Testis (tissue), 2 donors: ENCODE measurements at regions not wholly inside any gene's neighbourhood (a gene's known extent, or its start where the extent isn't known, plus 50 kb on each side); places are given as distances from the start of the nearest gene placed in this dataset.

Experiments
- DNase-seq: peaks from one replicate; pipeline ENCODE4 v3.0.0-alpha.2; 2019
- H3K27ac ChIP-seq, 2 donors: fragments of 200-600 bp; sonication (generic); one replicate each; pipeline ENCODE4 v1.5.1; 2019
- H3K27me3 ChIP-seq: fragments of 200-600 bp; sonication (generic); one replicate; pipeline ENCODE4 v1.5.1; 2019
- H3K36me3 ChIP-seq: fragments of 200-600 bp; sonication (generic); one replicate; pipeline ENCODE4 v1.5.1; 2017; ENCODE audit warnings: low read depth; ENCODE audit errors: missing control alignments
- H3K4me1 ChIP-seq: fragments of 200-600 bp; sonication (generic); one replicate; pipeline ENCODE4 v1.5.1; 2019
- H3K4me3 ChIP-seq, 2 donors: fragments of 200-600 bp; sonication (generic); one replicate each; pipeline ENCODE4 v1.5.1; 2017 to 2019
- H3K9me3 ChIP-seq: fragments of 200-600 bp; sonication (generic); one replicate; pipeline ENCODE4 v1.5.1; 2017
- POLR2A ChIP-seq: fragments of 450-650 bp; IDR thresholded peaks from one replicate; pipeline ENCODE4 v1.6.1; 2017; ENCODE audit warnings: antibody characterized with exemption, mild to moderate bottlenecking, moderate library complexity
- WGBS, 2 donors: methylation state at CpG; one replicate each; pipeline ENCODE4 v1.1.5; 2018; 5-methylcytosine and 5-hydroxymethylcytosine counted together
- intact Hi-C: fragments of 100-400 bp; cut with DNase I; formaldehyde crosslinking; loops from one replicate; pipeline ENCODE4 v1.15.1; 2023; ENCODE audit warnings: low total_unique reads
- TF ChIP-seq, protein P1 (sequence below), 3 experiments: fragments of 450-650 bp in 2 of 3; fragments of 200-600 bp in 1 of 3; sonication (generic) in 1 of 3; IDR thresholded peaks; one replicate each; pipeline ENCODE4 v1.5.1; 2016 to 2019; ENCODE audit warnings: antibody characterized with exemption in 3 of 3, mild to moderate bottlenecking in 2 of 3, moderate library complexity in 1 of 3

- intact Hi-C loops, result no loop called here
- no peak for DNase-seq
- Histone ChIP-seq H3K27ac (no peak overlapping the region), H3K4me3 (no peak overlapping the region), H3K36me3 (no peaks in the 10 kb centered on the region), H3K27me3 (no peaks in the 10 kb centered on the region), H3K9me3 (no peaks in the 10 kb centered on the region), H3K4me1 (no peaks in the 10 kb centered on the region)
- WGBS, 2 donors, result 56 to 71% methylated on average over 4 of the region's 4 CpGs
- TF ChIP-seq, protein P1, sequence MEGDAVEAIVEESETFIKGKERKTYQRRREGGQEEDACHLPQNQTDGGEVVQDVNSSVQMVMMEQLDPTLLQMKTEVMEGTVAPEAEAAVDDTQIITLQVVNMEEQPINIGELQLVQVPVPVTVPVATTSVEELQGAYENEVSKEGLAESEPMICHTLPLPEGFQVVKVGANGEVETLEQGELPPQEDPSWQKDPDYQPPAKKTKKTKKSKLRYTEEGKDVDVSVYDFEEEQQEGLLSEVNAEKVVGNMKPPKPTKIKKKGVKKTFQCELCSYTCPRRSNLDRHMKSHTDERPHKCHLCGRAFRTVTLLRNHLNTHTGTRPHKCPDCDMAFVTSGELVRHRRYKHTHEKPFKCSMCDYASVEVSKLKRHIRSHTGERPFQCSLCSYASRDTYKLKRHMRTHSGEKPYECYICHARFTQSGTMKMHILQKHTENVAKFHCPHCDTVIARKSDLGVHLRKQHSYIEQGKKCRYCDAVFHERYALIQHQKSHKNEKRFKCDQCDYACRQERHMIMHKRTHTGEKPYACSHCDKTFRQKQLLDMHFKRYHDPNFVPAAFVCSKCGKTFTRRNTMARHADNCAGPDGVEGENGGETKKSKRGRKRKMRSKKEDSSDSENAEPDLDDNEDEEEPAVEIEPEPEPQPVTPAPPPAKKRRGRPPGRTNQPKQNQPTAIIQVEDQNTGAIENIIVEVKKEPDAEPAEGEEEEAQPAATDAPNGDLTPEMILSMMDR (IDR thresholded peaks at IDR 0.05), result no peak
- TF ChIP-seq POLR2A, result no peak
Measured at GRCh38 chr6:120588424-120588823, 745.9 kb downstream of the TBC1D32 start.

GRCh38 chr6:120587381-120587780 is 746.9 kb downstream of the TBC1D32 start:
- H3K36me3 ChIP-seq, result no peaks in the 10 kb centered on the region
- 0 to 76% methylated on average over 1 of the region's 1 CpG for WGBS, 2 donors

GRCh38 chr6:120584111-120584760 is 750.0 kb downstream of the TBC1D32 start:
- WGBS, 2 donors, result 81 to 85% methylated on average over 7 to 9 of the region's 9 CpGs
- no peaks in the 10 kb centered on the region for H3K36me3 ChIP-seq
- H3K27me3 ChIP-seq, result no peaks in the 10 kb centered on the region
- TF ChIP-seq, protein P1 (IDR thresholded peaks at IDR 0.05), result no peak
- no peak for TF ChIP-seq POLR2A
- no peak overlapping the region for H3K27ac ChIP-seq
- intact Hi-C loops, result no loop called here
- no peaks in the 10 kb centered on the region for H3K4me1 ChIP-seq
- H3K9me3 ChIP-seq, result no peaks in the 10 kb centered on the region
- DNase-seq, result no peak
- H3K4me3 ChIP-seq, result no peak overlapping the region

More at GRCh38 chr6:120587381-120587780, 746.9 kb downstream of the TBC1D32 start:
- intact Hi-C loops, result no loop called here
- DNase-seq, result no peak
- Histone ChIP-seq H3K4me3 (no peak overlapping the region), H3K27me3 (no peaks in the 10 kb centered on the region), H3K9me3 (no peaks in the 10 kb centered on the region), H3K27ac (no peak overlapping the region), H3K4me1 (no peaks in the 10 kb centered on the region)
- no peak for TF ChIP-seq POLR2A
- TF ChIP-seq, protein P1 (IDR thresholded peaks at IDR 0.05), result no peak

DNA sequence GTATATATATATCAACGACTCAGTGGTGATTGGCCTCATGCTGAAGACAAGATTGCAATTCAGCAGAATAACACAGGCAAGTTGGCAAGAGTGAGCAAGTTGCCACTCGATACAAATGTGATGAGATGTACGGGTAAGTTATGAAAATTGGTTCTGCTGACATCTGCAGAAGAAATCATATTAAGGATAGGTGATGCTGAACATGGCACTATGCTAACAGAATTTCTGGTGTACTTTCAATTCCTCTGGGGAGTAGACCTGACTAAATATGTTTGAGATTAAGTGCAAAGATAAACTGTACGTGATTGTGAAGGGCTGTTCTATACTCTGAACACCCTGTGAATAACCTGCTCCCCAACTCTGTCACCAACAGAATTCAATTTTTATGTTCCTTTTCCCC is 758.2 kb downstream of the TBC1D32 start:
- Histone ChIP-seq H3K27me3 (no peaks in the 10 kb centered on the region), H3K27ac (no peak overlapping the region), H3K36me3 (no peaks in the 10 kb centered on the region), H3K4me1 (no peaks in the 10 kb centered on the region), H3K9me3 (no peaks in the 10 kb centered on the region), H3K4me3 (no peak overlapping the region)
- TF ChIP-seq POLR2A, result no peak
- TF ChIP-seq, protein P1 (IDR thresholded peaks at IDR 0.05), result no peak
- intact Hi-C loops, result no loop called here
- 89 to 91% methylated on average over 4 of the region's 4 CpGs for WGBS, 2 donors
- DNase-seq, result no peak

- TF ChIP-seq POLR2A, result no peak
- TF ChIP-seq, protein P1 (IDR thresholded peaks at IDR 0.05), result no peak
- no peak for DNase-seq
- WGBS, 2 donors, result 79 to 91% methylated on average over 1 of the region's 1 CpG
Measured at GRCh38 chr6:120569714-120570113, 764.6 kb downstream of the TBC1D32 start.

More at GRCh38 chr6:120569714-120570113, 764.6 kb downstream of the TBC1D32 start:
- Histone ChIP-seq H3K36me3 (no peaks in the 10 kb centered on the region), H3K9me3 (no peaks in the 10 kb centered on the region), H3K27ac (no peak overlapping the region), H3K4me1 (no peaks in the 10 kb centered on the region), H3K27me3 (no peaks in the 10 kb centered on the region), H3K4me3 (no peak overlapping the region)
- intact Hi-C loops, result no loop called here
